Lower leg skin (tissue), 4 donors: ENCODE measurements at regions not wholly inside any gene's neighbourhood (a gene's known extent, or its start where the extent isn't known, plus 50 kb on each side); places are given as distances from the start of the nearest gene placed in this dataset.
"Not testable (repeated sequence)": the region's sequence is repeated elsewhere in the genome, so short reads cannot be mapped to it uniquely, and the experiment has no call there.

Experiments used
- DNase-seq, 2 donors: peaks; one replicate each; pipeline ENCODE4 v3.0.0-alpha.2; 2019; ENCODE audit warnings: low spot score in 2 of 2
- H3K4me3 ChIP-seq: fragments of 200-600 bp; sonication (generic); 2 replicates; pipeline ENCODE4 v1.5.1; 2017; ENCODE audit warnings: mild to moderate bottlenecking, low read depth; ENCODE audit not compliant: poor library complexity, severe bottlenecking
- POLR2A ChIP-seq, 2 donors: fragments of 450-650 bp; IDR thresholded peaks; one replicate each; pipeline ENCODE4 v1.6.1; 2016 to 2017; ENCODE audit warnings: antibody characterized with exemption in 2 of 2, mild to moderate bottlenecking in 1 of 2, moderate library complexity in 1 of 2
- WGBS, 2 donors: methylation state at CpG; one replicate each; pipeline ENCODE4 v1.1.5; 2018; 5-methylcytosine and 5-hydroxymethylcytosine counted together
- intact Hi-C: fragments of 100-400 bp; cut with DNase I; formaldehyde crosslinking; loops from one replicate; pipeline ENCODE4 v1.15.0; 2023; ENCODE audit warnings: low total_unique reads
- TF ChIP-seq, protein P1 (sequence below), 3 donors: fragments of 450-650 bp; IDR thresholded peaks; one replicate each; pipeline ENCODE4 v1.5.1; 2016; ENCODE audit warnings: antibody characterized with exemption in 3 of 3, mild to moderate bottlenecking in 3 of 3, moderate library complexity in 2 of 3

DNA sequence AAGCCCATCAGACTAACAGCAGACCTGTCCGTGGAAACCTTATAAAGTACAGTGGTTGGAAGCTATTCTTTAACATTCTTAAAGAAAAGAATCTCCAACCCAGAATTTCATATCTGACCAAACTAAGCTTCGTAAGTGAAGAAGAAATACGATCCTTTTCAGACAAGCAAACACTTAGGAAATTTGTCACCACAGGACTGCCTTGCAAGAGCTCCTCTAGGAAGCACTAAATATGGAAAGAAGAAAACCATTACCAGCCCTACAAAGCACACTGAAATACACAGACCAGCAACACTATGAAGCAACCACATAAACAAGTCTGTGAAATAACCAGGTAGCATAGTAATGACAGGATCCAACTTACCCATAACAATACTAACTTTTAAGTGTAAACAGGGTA lies 177.7 kb upstream of the PRSS1 start:
- intact Hi-C loops, result no loop called here
- WGBS, 2 donors, result 81 to 85% methylated on average over 3 of the region's 3 CpGs
- TF ChIP-seq, protein P1, sequence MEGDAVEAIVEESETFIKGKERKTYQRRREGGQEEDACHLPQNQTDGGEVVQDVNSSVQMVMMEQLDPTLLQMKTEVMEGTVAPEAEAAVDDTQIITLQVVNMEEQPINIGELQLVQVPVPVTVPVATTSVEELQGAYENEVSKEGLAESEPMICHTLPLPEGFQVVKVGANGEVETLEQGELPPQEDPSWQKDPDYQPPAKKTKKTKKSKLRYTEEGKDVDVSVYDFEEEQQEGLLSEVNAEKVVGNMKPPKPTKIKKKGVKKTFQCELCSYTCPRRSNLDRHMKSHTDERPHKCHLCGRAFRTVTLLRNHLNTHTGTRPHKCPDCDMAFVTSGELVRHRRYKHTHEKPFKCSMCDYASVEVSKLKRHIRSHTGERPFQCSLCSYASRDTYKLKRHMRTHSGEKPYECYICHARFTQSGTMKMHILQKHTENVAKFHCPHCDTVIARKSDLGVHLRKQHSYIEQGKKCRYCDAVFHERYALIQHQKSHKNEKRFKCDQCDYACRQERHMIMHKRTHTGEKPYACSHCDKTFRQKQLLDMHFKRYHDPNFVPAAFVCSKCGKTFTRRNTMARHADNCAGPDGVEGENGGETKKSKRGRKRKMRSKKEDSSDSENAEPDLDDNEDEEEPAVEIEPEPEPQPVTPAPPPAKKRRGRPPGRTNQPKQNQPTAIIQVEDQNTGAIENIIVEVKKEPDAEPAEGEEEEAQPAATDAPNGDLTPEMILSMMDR (IDR thresholded peaks at IDR 0.05), result no peak
- TF ChIP-seq POLR2A (IDR thresholded peaks at IDR 0.05), result no peak
- H3K4me3 ChIP-seq, result no peak overlapping the region
- DNase-seq, result no peak

- 90 to 93% methylated on average over 1 of the region's 1 CpG for WGBS, 2 donors
- no peak overlapping the region for H3K4me3 ChIP-seq
- no peak for TF ChIP-seq POLR2A (IDR thresholded peaks at IDR 0.05)
- intact Hi-C loops, result no loop called here
- DNase-seq, result no peak
These were observed 179.4 kb upstream of the PRSS1 start for GRCh38 chr7:142569851-142570250.

DNA sequence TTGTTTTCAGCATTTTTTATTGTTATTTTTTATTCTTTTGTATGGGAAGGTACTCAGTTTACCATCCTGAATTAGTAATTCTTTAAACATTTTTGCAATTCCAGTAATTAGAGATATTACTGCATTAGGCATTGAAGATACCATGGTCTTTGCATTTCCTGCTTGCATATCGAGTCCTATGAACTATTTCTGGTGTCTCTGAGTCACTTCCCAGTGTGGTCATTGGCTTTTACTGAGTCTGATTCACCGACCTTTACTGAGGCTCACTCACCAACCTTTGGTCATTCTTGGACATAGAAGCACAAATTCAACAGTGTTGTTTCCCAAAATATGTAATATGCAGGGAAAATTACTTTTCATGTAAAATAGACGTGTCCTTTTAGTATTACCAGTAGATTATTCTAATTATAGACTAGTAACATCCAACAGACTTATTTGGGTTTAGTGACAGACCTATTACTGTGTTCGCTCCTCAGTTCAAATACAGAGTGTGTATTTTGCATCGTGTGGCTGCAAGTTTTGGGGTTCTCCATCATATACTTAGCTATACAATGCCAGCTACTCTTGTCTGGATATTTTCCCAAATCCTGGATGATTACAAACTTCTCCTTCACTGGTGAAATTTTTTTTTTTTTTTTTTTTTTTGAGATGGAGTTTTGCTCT lies 180.7 kb upstream of the PRSS1 start:
- intact Hi-C loops, result no loop called here
- WGBS, 2 donors, result 69 to 70% methylated on average over 5 of the region's 5 CpGs
- H3K4me3 ChIP-seq, result no peak overlapping the region
- TF ChIP-seq POLR2A (IDR thresholded peaks at IDR 0.05), result no peak
- DNase-seq, result no peak

DNA sequence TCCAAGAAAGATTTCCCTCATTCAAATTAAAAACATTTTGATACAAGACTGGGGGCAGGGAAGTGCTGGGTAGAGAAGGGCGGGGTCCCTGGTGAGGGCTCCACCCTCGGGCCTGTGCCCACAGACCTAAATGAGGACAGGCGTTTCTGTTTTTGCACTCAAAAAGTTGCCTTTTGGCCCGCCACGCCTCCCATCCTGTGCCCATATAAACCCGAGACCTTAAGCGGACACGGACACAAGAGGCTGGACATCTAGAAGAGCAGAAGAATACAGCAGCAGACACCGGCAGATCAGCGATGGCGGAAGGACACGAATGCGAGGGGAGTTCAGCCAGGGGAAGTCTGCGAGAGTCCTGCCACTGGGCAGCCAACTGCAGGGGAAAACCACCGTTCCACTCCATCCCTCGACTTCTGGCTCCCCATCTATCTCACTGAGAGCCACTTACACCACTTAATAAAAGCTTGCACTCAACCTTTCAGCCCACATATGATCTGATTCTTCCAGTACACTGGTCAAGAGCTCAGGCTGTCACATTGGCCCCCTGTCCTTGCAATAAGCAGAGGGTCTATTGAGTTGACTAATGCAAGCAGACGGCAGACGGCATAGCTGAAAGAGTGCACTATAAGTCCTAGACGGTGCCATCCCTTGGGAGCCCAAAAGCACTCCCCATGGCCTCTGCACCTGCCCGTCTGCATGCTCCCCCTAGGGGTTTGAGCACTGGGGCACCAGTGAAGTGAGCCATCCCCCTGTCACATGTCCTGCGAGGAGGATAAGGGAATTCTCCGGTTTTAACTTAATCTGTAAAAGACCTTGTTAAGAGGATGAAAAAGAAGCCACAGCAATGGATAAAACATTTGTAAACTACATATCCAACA lies 181.8 kb upstream of the PRSS1 start:
- no peak overlapping the region for H3K4me3 ChIP-seq
- DNase-seq, result no peak
- no peak for TF ChIP-seq POLR2A (IDR thresholded peaks at IDR 0.05)
- TF ChIP-seq, protein P1 (IDR thresholded peaks at IDR 0.05), result no peak
- WGBS, 2 donors, result 77 to 78% methylated on average over 22 of the region's 22 CpGs
- intact Hi-C loops, result no loop called here

DNA sequence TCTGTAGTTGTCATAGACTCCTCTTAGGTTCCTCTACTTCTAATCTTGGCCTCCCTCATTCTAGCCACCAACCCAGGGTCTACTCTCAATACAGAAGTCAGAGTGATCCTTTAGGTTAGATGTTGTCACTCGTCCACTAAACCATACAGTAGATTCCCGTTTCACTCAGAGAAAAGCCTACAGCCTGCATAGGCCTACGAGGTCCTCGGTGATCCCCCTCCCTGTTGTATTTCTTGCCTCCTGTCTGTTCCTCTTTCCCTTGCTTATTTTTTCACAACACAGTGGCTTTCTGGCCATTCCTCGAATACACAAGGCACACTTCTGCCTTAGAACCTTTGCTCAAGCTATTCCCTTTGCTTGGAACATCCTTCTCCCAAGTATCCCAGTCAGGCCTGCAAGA lies 183.0 kb upstream of the PRSS1 start:
- no peak overlapping the region for H3K4me3 ChIP-seq
- TF ChIP-seq POLR2A (IDR thresholded peaks at IDR 0.05), result no peak
- TF ChIP-seq, protein P1 (IDR thresholded peaks at IDR 0.05), result no peak
- no peak for DNase-seq
- 82 to 88% methylated on average over 5 of the region's 5 CpGs for WGBS, 2 donors
- intact Hi-C loops, result no loop called here

GRCh38 chr7:142564125-142564524 lies 185.1 kb upstream of the PRSS1 start:
- H3K4me3 ChIP-seq, DNase-seq, intact Hi-C loops: not testable (repeated sequence)
- 74 to 82% methylated on average over 3 of the region's 3 CpGs for WGBS, 2 donors

GRCh38 chr7:142563470-142563869 lies 185.8 kb upstream of the PRSS1 start:
- no peak for DNase-seq
- WGBS, 2 donors, result 40 to 57% methylated on average over 1 of the region's 1 CpG
- H3K4me3 ChIP-seq, result no peak overlapping the region
- intact Hi-C loops, result no loop called here
- TF ChIP-seq POLR2A (IDR thresholded peaks at IDR 0.05), result no peak
- TF ChIP-seq, protein P1 (IDR thresholded peaks at IDR 0.05), result no peak
